ENCODE measurements at regions not wholly inside any gene's neighbourhood (a gene's known extent, or its start where the extent isn't known, plus 50 kb on each side); places are given as distances from the start of the nearest gene placed in this dataset.

DNA sequence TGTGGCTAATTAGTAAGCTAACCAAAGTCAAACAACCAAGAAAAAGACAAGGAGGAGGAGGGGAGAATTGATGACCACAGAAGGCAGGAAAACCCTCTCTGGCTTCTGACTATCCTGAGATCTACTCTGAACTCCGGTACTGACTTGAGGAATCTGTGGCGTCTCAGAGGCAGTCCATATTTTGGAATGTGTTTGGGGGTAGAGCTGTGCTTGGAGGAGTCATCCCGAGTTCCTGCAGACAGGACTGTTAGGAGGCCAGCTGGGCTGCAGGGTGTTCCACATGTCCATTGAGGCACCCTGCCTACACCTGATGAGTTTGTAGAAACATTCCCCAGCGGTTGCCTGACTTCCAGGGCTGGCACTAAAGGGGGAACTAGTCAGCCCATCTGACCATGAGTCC is 91.6 kb downstream of the PLCE1 start:
- DNase-seq (ENCODE audit: extremely low spot score, unreplicated experiment), result no peak
- TF ChIP-seq, protein P1, sequence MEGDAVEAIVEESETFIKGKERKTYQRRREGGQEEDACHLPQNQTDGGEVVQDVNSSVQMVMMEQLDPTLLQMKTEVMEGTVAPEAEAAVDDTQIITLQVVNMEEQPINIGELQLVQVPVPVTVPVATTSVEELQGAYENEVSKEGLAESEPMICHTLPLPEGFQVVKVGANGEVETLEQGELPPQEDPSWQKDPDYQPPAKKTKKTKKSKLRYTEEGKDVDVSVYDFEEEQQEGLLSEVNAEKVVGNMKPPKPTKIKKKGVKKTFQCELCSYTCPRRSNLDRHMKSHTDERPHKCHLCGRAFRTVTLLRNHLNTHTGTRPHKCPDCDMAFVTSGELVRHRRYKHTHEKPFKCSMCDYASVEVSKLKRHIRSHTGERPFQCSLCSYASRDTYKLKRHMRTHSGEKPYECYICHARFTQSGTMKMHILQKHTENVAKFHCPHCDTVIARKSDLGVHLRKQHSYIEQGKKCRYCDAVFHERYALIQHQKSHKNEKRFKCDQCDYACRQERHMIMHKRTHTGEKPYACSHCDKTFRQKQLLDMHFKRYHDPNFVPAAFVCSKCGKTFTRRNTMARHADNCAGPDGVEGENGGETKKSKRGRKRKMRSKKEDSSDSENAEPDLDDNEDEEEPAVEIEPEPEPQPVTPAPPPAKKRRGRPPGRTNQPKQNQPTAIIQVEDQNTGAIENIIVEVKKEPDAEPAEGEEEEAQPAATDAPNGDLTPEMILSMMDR (IDR thresholded peaks at IDR 0.05), result no peak
- H3K36me3 Mint-ChIP-seq (ENCODE audit: unreplicated experiment), result peaks cover 11% of the 10 kb centered on the region
- peaks cover 31% of the 10 kb centered on the region for H3K4me1 Mint-ChIP-seq (ENCODE audit: unreplicated experiment)
- H3K9me3 Mint-ChIP-seq (ENCODE audit: unreplicated experiment), result peaks cover 7% of the 10 kb centered on the region
- no peaks in the 10 kb centered on the region for H3K27me3 Mint-ChIP-seq (ENCODE audit: unreplicated experiment)
- H3K4me3 Mint-ChIP-seq (ENCODE audit: unreplicated experiment), result no peak overlapping the region
- no peak overlapping the region for H3K27ac Mint-ChIP-seq (ENCODE audit: unreplicated experiment)

DNA sequence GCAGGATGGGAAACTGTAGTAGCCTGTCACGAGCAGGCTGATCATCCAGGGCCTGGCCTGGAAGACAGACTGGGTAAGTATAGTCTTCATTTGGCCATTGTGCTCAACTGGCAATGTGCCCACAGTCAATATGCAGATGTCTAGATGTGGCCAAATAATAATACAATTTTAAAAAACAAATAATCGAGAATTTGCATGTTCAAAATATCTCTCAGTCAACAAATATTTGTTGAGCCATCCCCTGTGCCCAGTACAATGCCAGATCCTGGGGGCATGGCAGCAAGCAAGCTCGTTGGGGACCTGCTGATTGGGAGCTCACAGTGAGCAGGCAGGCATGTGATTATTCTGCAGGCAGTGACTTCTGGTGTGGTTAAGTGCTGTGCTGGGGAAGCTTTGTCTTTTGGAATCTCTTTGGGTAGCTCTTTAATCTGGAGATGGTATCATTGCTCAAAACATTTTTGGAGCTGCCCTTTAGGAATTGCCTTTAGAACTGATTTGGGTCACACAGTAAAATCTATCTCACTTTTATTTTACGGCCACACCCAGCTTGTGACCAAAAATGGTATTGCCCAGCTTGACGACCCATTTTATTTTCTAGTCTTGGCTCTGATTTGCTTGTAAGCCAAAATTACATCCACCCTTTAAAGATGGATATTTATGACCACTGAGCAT is 92.2 kb downstream of the PLCE1 start:
- peaks cover 7% of the 10 kb centered on the region for H3K9me3 Mint-ChIP-seq (ENCODE audit: unreplicated experiment)
- peaks cover 9% of the 10 kb centered on the region for H3K36me3 Mint-ChIP-seq (ENCODE audit: unreplicated experiment)
- H3K4me3 Mint-ChIP-seq (ENCODE audit: unreplicated experiment), result no peak overlapping the region
- H3K27me3 Mint-ChIP-seq (ENCODE audit: unreplicated experiment), result peaks cover 2% of the 10 kb centered on the region
- H3K27ac Mint-ChIP-seq (ENCODE audit: unreplicated experiment), result no peak overlapping the region
- no peak for DNase-seq (ENCODE audit: extremely low spot score, unreplicated experiment)
- TF ChIP-seq, protein P1 (IDR thresholded peaks at IDR 0.05), result no peak
- H3K4me1 Mint-ChIP-seq (ENCODE audit: unreplicated experiment), result peaks cover 35% of the 10 kb centered on the region

- Mint-ChIP-seq H3K36me3 (ENCODE audit: unreplicated experiment) (no peaks in the 10 kb centered on the region), H3K27me3 (ENCODE audit: unreplicated experiment) (peaks cover 2% of the 10 kb centered on the region), H3K9me3 (ENCODE audit: unreplicated experiment) (no peaks in the 10 kb centered on the region), H3K4me3 (ENCODE audit: unreplicated experiment) (no peak overlapping the region), H3K27ac (ENCODE audit: unreplicated experiment) (no peak overlapping the region), H3K4me1 (ENCODE audit: unreplicated experiment) (peaks cover 48% of the 10 kb centered on the region)
- TF ChIP-seq, protein P1 (IDR thresholded peaks at IDR 0.05), result no peak
- no peak for DNase-seq (ENCODE audit: extremely low spot score, unreplicated experiment)
Observed at GRCh38 chr10:94088926-94089381, 95.2 kb downstream of the PLCE1 start.

DNA sequence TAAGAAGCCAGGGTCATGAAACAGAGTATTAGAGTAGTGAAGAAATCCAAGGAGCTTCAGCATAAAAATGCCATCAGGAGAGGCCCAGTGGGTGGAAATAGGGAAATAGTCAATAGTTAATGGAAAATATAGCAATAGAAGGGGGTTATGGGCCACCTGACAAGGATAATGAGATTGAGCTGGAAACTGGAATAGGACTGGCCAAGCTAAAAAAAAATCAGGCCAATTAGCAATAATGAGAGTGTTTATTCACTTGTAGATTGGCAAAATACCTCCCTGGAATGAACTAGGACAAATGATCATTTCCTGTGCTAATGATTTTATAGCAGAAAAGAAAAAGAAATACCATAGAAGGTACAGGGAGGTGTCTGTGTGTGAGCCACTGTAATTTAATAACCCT is 97.9 kb downstream of the PLCE1 start:
- H3K4me1 Mint-ChIP-seq (ENCODE audit: unreplicated experiment), result peaks cover 48% of the 10 kb centered on the region
- peaks cover 2% of the 10 kb centered on the region for H3K27me3 Mint-ChIP-seq (ENCODE audit: unreplicated experiment)
- no peak for DNase-seq (ENCODE audit: extremely low spot score, unreplicated experiment)
- H3K4me3 Mint-ChIP-seq (ENCODE audit: unreplicated experiment), result no peak overlapping the region
- no peaks in the 10 kb centered on the region for H3K36me3 Mint-ChIP-seq (ENCODE audit: unreplicated experiment)
- no peak overlapping the region for H3K27ac Mint-ChIP-seq (ENCODE audit: unreplicated experiment)
- TF ChIP-seq, protein P1 (IDR thresholded peaks at IDR 0.05), result no peak
- no peaks in the 10 kb centered on the region for H3K9me3 Mint-ChIP-seq (ENCODE audit: unreplicated experiment)

- Mint-ChIP-seq H3K9me3 (ENCODE audit: unreplicated experiment) (no peaks in the 10 kb centered on the region), H3K4me3 (ENCODE audit: unreplicated experiment) (no peak overlapping the region), H3K27me3 (ENCODE audit: unreplicated experiment) (peaks cover 2% of the 10 kb centered on the region), H3K27ac (ENCODE audit: unreplicated experiment) (no peak overlapping the region), H3K4me1 (ENCODE audit: unreplicated experiment) (peaks cover 52% of the 10 kb centered on the region), H3K36me3 (ENCODE audit: unreplicated experiment) (no peaks in the 10 kb centered on the region)
- TF ChIP-seq, protein P1 (IDR thresholded peaks at IDR 0.05), result no peak
- no peak for DNase-seq (ENCODE audit: extremely low spot score, unreplicated experiment)
Observed at GRCh38 chr10:94092848-94093247, 99.1 kb downstream of the PLCE1 start.
